ENCODE measurements at regions not wholly inside any gene's neighbourhood (a gene's known extent, or its start where the extent isn't known, plus 50 kb on each side); places are given as distances from the start of the nearest gene placed in this dataset.

DNA sequence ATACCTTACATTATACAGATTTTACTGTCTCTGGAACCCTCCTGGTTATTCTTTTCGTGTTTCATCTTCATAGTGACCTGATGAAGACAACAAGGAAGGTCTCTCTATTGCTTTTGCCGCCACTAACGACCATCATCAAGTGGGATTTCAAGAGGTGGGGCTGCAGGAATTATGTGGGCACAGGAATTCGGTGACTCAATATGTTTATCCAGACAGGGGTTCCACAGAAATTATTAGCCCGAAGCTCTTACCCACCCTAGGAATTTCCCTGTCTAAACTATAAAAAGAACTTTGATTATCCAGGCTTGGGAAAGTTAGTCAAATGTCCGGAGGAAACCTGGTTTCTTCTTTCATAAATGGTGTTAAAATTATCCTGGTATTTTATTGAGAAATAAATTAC, 566.8 kb upstream of the TENM4 start:
- Mint-ChIP-seq H3K36me3 (no peaks in the 10 kb centered on the region), H3K9me3 (no peaks in the 10 kb centered on the region), H3K27me3 (no peaks in the 10 kb centered on the region), H3K4me1 (no peaks in the 10 kb centered on the region), H3K27ac (no peak overlapping the region), H3K4me3 (no peak overlapping the region)
- DNase-seq (no peak), ATAC-seq (ENCODE audit: low read depth) (no peak)
- POLR2A ChIA-PET = no interaction called here

DNA sequence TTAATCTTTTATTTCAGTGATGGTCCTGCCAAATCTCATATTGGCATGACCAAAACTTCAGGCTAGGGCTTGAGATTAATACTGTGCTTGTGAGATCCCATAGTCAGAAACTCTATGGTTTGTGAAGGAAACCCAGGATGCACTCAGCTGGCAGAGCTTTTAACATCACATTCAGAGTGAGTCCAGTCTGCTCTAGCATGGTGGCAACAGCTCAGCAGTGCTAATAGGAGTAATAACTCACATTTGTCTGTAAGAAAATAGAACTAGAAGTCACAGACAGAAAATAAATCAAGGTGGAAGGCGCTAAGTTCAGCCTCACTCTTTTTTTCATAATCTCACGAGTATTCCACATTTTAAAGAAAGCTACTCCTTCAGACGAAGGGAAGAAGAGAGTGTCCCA, 549.3 kb upstream of the TENM4 start:
- ATAC-seq (ENCODE audit: low read depth) (no peak), DNase-seq (no peak)
- no peaks in the 10 kb centered on the region for H3K27me3 Mint-ChIP-seq
- no peaks in the 10 kb centered on the region for H3K4me1 Mint-ChIP-seq
- H3K36me3 Mint-ChIP-seq = no peaks in the 10 kb centered on the region
- no peak overlapping the region for H3K4me3 Mint-ChIP-seq
- POLR2A ChIA-PET = no interaction called here
- H3K27ac Mint-ChIP-seq = no peak overlapping the region
- H3K9me3 Mint-ChIP-seq = peaks cover 4% of the 10 kb centered on the region

DNA sequence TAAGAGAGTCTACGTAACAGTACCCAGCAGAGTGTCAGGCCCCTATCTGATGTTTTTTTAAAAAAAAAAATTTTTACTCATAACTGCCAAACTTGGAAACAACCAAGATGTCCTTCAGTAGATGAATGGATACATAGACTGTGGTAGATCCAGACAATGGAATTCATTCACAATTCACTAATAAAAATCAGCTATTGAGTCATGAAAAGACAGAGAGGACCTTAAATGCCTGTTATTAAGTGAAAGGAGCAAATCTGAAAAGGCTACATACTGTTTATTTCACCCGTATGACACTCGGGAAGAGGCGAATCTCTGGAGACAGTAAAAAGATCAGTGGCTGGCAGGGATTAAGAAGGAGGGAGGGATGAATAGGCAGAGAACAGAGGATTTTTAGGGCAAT, 541.4 kb upstream of the TENM4 start:
- no peak overlapping the region for H3K4me3 Mint-ChIP-seq
- H3K36me3 Mint-ChIP-seq = no peaks in the 10 kb centered on the region
- no peaks in the 10 kb centered on the region for H3K27me3 Mint-ChIP-seq
- H3K4me1 Mint-ChIP-seq = no peaks in the 10 kb centered on the region
- H3K27ac Mint-ChIP-seq = no peak overlapping the region
- POLR2A ChIA-PET = no interaction called here
- peaks cover 3% of the 10 kb centered on the region for H3K9me3 Mint-ChIP-seq
- ATAC-seq (ENCODE audit: low read depth) (no peak), DNase-seq (no peak)

DNA sequence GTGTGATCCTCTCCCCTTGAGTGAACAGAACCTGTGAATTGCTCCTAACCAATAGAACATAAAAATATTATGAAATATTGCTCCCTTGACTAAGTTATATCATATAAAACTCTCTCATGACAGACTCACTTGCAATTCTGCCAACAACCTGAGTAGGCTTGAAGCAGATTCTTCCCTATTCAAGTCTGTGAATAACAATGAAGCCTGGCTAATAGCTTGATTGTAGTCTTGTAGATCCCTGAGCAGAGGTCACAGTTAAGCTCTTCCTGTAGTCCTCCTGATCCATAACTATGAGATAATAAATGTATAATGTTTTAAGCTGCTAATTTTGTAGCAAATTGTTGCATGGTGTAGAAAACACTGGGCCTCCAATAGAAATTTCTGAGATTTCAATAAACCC, 540.1 kb upstream of the TENM4 start:
- no peaks in the 10 kb centered on the region for H3K36me3 Mint-ChIP-seq
- no peak for ATAC-seq (ENCODE audit: low read depth)

DNA sequence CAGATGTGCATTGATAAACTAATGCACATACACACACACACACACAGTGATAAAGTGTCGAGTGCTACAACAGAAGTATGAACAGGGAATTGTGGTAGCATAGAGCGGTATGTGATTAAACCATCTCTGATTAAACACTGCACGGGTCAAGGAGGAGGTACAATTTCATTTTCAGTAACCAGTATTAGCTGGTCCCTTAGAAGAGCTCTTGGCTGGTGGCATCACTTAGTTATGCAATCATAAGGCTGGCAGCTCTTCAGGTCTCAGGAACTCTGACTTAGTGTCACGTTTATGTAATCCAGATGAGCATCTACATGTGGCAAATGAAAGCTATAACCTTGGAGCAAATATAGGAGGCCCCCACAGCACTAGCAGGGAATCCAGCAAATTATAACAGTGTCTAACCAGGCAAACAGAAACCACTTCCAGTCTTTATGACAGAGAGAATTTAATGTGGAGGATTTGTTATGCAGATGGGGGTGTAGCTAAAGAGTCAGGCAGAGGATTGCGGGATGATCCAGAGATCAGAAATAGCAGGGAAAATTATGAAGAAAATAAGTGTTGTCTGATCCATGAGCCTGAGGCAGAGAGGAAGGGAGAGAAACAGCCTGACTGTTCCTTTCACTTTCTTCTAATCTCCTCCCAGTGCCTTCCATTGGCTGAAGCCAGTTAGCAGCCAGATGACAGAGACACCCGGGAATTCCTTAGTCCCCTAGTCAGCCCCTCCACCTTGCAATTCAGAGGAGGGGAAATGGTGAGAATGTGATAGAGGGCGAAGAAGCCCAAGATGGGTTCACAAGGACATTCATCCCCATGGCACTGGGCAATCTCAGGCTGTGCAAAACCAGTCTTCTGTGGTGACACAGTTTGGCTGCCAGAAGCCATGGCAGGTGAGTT, 533.1 kb upstream of the TENM4 start:
- POLR2A ChIA-PET = no interaction called here
- no peaks in the 10 kb centered on the region for H3K36me3 Mint-ChIP-seq
- DNase-seq = no peak
- no peaks in the 10 kb centered on the region for H3K9me3 Mint-ChIP-seq
- no peaks in the 10 kb centered on the region for H3K27me3 Mint-ChIP-seq
- H3K27ac Mint-ChIP-seq = no peak overlapping the region
- no peak overlapping the region for H3K4me3 Mint-ChIP-seq
- no peak for ATAC-seq (ENCODE audit: low read depth)
- no peaks in the 10 kb centered on the region for H3K4me1 Mint-ChIP-seq

More for the DNA sequence above, 540.1 kb upstream of the TENM4 start:
- POLR2A ChIA-PET = no interaction called here
- no peaks in the 10 kb centered on the region for H3K27me3 Mint-ChIP-seq
- no peak overlapping the region for H3K4me3 Mint-ChIP-seq
- DNase-seq = no peak
- no peak overlapping the region for H3K27ac Mint-ChIP-seq
- no peaks in the 10 kb centered on the region for H3K4me1 Mint-ChIP-seq
- peaks cover 3% of the 10 kb centered on the region for H3K9me3 Mint-ChIP-seq

DNA sequence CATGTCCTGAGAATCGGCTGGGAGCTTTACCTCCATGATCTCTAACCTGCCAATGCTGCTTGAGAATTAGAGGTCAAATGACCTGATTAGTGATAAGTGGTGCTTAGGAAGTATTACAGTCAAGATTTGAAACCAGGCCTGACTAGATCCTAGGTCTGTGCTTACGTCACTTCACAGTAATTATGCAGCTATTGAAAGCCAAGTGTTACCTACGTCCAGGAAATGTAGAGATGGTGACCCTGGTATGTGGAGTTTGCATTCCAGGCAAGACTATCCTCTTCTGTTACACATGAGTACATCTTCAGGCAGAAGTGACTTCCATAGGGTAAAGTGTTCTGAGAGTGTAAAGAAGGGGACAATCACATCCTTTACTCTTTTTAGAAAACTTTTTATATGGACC, 530.4 kb upstream of the TENM4 start:
- no peak overlapping the region for H3K4me3 Mint-ChIP-seq

DNA sequence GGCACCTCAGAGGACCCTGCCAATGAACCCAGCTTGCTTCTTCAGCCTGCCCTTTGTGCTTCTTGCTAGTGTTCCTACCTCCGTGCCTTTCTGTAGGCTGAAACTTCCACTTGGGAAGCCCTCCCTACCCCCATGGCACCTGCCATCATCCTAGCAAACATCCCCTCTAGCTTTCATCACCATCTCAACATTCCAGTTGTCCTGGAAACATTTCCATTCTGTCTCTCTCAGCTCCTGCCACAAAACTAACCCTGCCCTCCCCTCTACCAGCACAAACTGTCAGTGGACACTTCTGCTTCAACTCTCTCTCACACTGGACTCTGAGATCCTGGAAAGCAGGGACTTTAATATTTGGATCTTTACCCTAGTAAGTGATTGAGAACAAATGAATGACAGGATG, 525.8 kb upstream of the TENM4 start:
- POLR2A ChIA-PET = no interaction called here
- no peaks in the 10 kb centered on the region for H3K36me3 Mint-ChIP-seq

More for the DNA sequence above, 530.4 kb upstream of the TENM4 start:
- no peak overlapping the region for H3K27ac Mint-ChIP-seq
- no peaks in the 10 kb centered on the region for H3K4me1 Mint-ChIP-seq
- POLR2A ChIA-PET = no interaction called here
- no peaks in the 10 kb centered on the region for H3K36me3 Mint-ChIP-seq
- no peaks in the 10 kb centered on the region for H3K27me3 Mint-ChIP-seq
- ATAC-seq (ENCODE audit: low read depth) = no peak
- DNase-seq = no peak
- H3K9me3 Mint-ChIP-seq = peaks cover 2% of the 10 kb centered on the region

DNA sequence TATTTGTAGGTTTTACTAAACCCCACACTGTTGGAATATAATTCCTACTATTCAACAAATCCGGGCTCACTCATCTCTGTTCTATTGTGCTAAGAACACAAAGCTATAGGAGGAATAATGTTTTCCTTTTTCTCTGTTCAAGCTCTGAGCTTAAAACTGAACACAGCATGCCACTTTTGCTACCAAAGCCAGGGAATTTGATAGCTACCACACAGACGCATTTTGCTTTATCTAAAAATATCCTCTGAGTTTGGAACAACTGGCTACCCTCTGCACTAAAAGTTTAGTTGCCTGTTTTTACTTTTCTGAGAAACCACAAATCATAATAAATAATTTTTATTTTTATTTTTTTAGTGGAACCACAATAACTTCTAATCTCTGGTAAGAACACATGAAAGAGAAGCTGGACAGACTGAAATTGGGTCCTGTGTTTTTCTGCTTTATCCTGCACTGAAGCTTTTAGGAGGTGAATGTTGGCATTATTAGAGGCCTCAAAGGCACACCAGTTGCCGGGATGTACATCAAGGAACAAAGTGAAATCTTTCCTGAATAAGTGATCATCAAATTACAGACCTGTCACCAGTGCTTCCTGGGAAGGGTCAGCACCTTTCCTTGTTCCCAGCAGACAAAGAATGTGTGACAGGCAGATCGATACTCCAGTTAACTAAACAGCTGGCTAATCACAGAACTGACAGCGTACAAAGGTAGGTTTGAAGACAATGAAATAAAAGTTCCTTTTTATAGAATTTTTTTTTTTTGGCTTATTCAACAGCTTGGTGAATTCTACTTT, 523.2 kb upstream of the TENM4 start:
- DNase-seq = no peak
- Mint-ChIP-seq H3K27me3 (no peaks in the 10 kb centered on the region), H3K9me3 (peaks cover 7% of the 10 kb centered on the region)

More for the DNA sequence above, 525.8 kb upstream of the TENM4 start:
- H3K27ac Mint-ChIP-seq = no peak overlapping the region
- no peaks in the 10 kb centered on the region for H3K27me3 Mint-ChIP-seq
- H3K4me1 Mint-ChIP-seq = no peaks in the 10 kb centered on the region
- H3K9me3 Mint-ChIP-seq = peaks cover 5% of the 10 kb centered on the region
- DNase-seq = no peak
- no peak overlapping the region for H3K4me3 Mint-ChIP-seq
- no peak for ATAC-seq (ENCODE audit: low read depth)

DNA sequence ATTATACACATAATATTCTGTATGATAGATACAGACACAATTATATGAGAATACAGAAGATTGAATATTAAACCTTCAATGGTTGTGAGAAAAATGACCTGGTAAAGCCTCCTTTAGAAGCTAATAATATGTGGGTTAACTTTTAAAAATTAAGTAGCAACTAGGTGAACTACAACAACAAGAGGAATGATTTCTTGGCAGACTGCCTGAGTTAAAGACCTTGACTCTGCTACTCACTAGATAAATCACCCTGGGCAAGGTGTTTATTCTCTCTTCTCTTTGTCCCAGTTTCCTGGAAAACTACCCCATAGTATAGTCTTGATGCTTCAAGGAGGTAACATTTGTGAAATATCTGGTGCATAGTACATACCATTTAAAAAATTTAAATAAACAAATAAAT, 519.6 kb upstream of the TENM4 start:
- H3K27me3 Mint-ChIP-seq = no peaks in the 10 kb centered on the region
- no peak overlapping the region for H3K27ac Mint-ChIP-seq
- H3K4me1 Mint-ChIP-seq = no peaks in the 10 kb centered on the region
- ATAC-seq (ENCODE audit: low read depth) = no peak
- peaks cover 12% of the 10 kb centered on the region for H3K9me3 Mint-ChIP-seq
- H3K4me3 Mint-ChIP-seq = no peak overlapping the region
- POLR2A ChIA-PET = no interaction called here
- no peaks in the 10 kb centered on the region for H3K36me3 Mint-ChIP-seq
- no peak for DNase-seq

More for the DNA sequence above, 523.2 kb upstream of the TENM4 start:
- ATAC-seq (ENCODE audit: low read depth) = no peak
- POLR2A ChIA-PET = no interaction called here
- H3K36me3 Mint-ChIP-seq = no peaks in the 10 kb centered on the region
- H3K4me1 Mint-ChIP-seq = no peaks in the 10 kb centered on the region
- no peak overlapping the region for H3K4me3 Mint-ChIP-seq
- no peak overlapping the region for H3K27ac Mint-ChIP-seq

DNA sequence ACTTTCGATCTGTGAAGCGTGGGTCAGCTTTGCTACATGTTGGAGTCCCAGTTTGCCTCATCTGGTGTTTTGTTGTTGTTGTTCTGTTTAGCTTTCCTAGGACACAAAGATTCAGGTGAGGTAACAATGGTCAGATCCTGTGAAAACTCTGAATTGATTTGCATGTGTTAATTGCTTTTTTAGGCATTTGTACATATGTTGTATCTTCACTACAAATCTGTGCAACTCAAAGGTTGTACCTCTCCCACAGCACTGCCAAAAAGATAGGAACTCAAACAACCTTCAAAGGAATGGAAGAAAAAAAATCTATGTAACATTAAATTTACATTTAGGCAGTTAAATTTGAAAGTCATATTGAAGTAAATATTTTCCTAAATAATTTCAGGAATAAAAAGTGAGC, 518.5 kb upstream of the TENM4 start:
- Mint-ChIP-seq H3K36me3 (no peaks in the 10 kb centered on the region), H3K9me3 (peaks cover 12% of the 10 kb centered on the region), H3K27me3 (no peaks in the 10 kb centered on the region), H3K4me1 (no peaks in the 10 kb centered on the region), H3K4me3 (no peak overlapping the region), H3K27ac (no peak overlapping the region)
- DNase-seq (no peak), ATAC-seq (ENCODE audit: low read depth) (no peak)
- POLR2A ChIA-PET = no interaction called here

DNA sequence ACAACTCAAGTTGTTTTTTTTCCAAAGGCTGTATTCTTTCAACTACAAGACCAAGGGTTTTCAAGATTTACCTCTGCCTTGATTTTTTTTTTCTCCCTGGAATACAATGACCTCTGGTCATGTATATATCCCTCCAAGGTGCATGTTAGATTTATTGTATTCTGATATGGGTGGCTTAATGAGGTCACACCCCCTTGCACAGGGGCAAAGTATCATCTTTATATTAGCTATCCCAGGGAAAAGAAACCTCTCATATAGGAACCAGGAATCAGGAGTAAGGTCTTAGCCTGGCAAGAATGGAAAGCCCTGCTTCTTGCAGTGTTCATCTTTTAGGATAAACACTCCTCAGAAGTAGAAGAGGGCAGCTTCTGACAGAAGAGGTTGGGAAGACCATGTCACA, 516.9 kb upstream of the TENM4 start:
- H3K27ac Mint-ChIP-seq = no peak overlapping the region
- POLR2A ChIA-PET = no interaction called here
- no peak for ATAC-seq (ENCODE audit: low read depth)
- no peak for DNase-seq
- H3K9me3 Mint-ChIP-seq = peaks cover 11% of the 10 kb centered on the region
- no peaks in the 10 kb centered on the region for H3K36me3 Mint-ChIP-seq
- no peaks in the 10 kb centered on the region for H3K4me1 Mint-ChIP-seq
- no peaks in the 10 kb centered on the region for H3K27me3 Mint-ChIP-seq
- H3K4me3 Mint-ChIP-seq = no peak overlapping the region

DNA sequence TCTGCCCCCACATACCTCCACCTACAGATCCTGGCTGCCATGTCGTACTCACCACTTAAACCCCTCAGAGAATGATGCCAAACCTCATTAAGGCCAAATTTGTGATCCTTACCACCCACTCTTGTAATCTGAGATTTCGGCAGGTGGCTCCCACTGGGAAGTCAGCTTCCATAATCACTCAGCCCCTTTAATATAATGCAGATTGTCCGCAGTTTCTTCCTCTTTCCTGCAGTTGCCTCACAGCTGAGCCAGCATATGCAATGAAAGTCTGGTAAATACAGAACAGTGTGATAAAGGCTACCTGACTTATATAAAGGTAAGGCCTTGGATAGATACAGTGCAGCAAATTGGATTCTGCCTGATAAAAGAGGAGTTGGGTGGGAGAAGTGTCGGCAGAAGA, 515.2 kb upstream of the TENM4 start:
- Mint-ChIP-seq H3K27ac (no peak overlapping the region), H3K27me3 (no peaks in the 10 kb centered on the region), H3K4me1 (no peaks in the 10 kb centered on the region), H3K4me3 (no peak overlapping the region), H3K9me3 (peaks cover 9% of the 10 kb centered on the region), H3K36me3 (no peaks in the 10 kb centered on the region)
- POLR2A ChIA-PET = no interaction called here
- DNase-seq (no peak), ATAC-seq (ENCODE audit: low read depth) (no peak)

DNA sequence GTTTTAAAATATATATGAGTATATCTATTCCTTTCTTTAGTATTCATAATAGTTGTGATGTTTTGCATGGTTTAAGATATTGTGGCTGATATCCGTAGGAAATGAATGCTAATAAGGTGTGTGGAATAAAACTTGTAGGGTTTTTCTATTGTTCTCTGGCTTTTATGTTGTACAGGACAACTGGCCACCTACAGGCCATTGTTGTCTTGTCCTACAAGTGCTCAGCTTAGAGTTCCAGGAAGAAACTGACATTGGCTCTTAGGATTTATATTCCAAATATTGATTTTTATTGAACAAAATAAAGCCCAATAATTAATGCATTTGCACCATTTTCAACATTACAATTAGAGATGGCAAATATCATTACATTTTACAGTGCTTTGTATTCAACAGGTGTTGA, 512.8 kb upstream of the TENM4 start:
- POLR2A ChIA-PET = no interaction called here
- Mint-ChIP-seq H3K4me3 (no peak overlapping the region), H3K27me3 (no peaks in the 10 kb centered on the region), H3K36me3 (no peaks in the 10 kb centered on the region), H3K9me3 (peaks cover 5% of the 10 kb centered on the region), H3K27ac (no peak overlapping the region), H3K4me1 (no peaks in the 10 kb centered on the region)
- ATAC-seq (ENCODE audit: low read depth) (no peak), DNase-seq (no peak)

DNA sequence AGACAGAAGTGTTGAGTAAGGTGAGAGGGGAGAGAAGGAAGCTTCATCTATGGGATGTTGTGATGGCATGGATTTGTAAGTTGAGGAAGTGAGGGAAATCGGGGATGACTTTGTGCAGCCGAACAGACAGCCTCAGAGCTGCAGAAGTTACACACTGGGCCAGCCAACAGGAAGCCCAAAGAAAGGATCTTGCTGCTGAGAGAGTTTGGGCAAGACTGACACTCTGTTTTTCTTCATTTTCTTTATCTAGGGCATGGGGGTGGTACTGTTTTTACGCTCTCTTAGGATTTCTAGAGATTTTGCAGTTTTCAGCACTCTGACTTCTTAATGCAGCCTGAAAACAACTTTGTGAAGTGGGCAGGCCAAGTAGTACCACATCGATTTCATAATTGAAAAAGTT, 509.9 kb upstream of the TENM4 start:
- H3K4me1 Mint-ChIP-seq = no peaks in the 10 kb centered on the region
- no peaks in the 10 kb centered on the region for H3K27me3 Mint-ChIP-seq
- H3K27ac Mint-ChIP-seq = no peak overlapping the region
- no peak overlapping the region for H3K4me3 Mint-ChIP-seq
- POLR2A ChIA-PET = no interaction called here
- peaks cover 2% of the 10 kb centered on the region for H3K9me3 Mint-ChIP-seq
- ATAC-seq (ENCODE audit: low read depth) (no peak), DNase-seq (no peak)
- no peaks in the 10 kb centered on the region for H3K36me3 Mint-ChIP-seq
